Endothelial cell of umbilical vein (primary cell): ENCODE measurements at regions not wholly inside any gene's neighbourhood (a gene's known extent, or its start where the extent isn't known, plus 50 kb on each side); places are given as distances from the start of the nearest gene placed in this dataset.

ENCODE experiments used
- BruUV-seq: library from RNA; stranded (reverse); fragments of 400-500 nt; replicated peaks from 2 replicates; lab custom pipeline; 2021; lab: Mats Ljungman, UMichigan
- CTCF ChIA-PET: fragments of 300-600, 350-600 bp; sonication (Branson Sonifier 250); formaldehyde crosslinking; loops from one replicate; lab custom pipeline; 2021; ENCODE audit warnings: antibody characterized with exemption, inconsistent platforms; lab: Charles Lee
- POLR2A ChIA-PET: fragments of 300-600, 350-600 bp; sonication (Branson Sonifier 250); formaldehyde crosslinking; loops from one replicate; lab custom pipeline; 2021; ENCODE audit warnings: antibody characterized with exemption, inconsistent platforms; lab: Charles Lee
- DNase-seq: peaks from one replicate; pipeline ENCODE4 v3.0.0-alpha.2; 2011; ENCODE audit warnings: low read depth, low spot score
- FAIRE-seq: peaks from 2 replicates; lab custom pipeline; 2011; peaks lifted over from hg19 to GRCh38; lab: Jason Lieb, UNC
- H2AFZ ChIP-seq: 2 replicates; pipeline ENCODE4 v1.6.0; 2012; ENCODE audit warnings: low read depth, low read length, control low read depth, inconsistent platforms
- H3K27ac ChIP-seq: 2 replicates; pipeline ENCODE4 v1.5.1; 2011; ENCODE audit warnings: low read depth, mild to moderate bottlenecking, control low read depth, low read length, moderate library complexity; ENCODE audit not compliant: insufficient read depth
- H3K27me3 ChIP-seq, 2 experiments: 2 replicates each; pipeline versions ENCODE4 v1.6.0 to v1.6.1; 2011; ENCODE audit warnings: low read length in 2 of 2, mixed read lengths in 1 of 2; ENCODE audit not compliant: control insufficient read depth in 2 of 2, insufficient read depth in 2 of 2
- H3K36me3 ChIP-seq, 2 experiments: 2 replicates in 1 of 2; 3 replicates in 1 of 2; pipeline ENCODE4 v1.5.1; 2011; ENCODE audit warnings: low read length in 2 of 2, mild to moderate bottlenecking in 1 of 2, moderate library complexity in 1 of 2; ENCODE audit not compliant: control insufficient read depth in 2 of 2, insufficient read depth in 2 of 2; ENCODE audit errors: extremely low read depth in 1 of 2
- H3K4me1 ChIP-seq: 3 replicates; pipeline ENCODE4 v1.5.1; 2011; ENCODE audit warnings: mild to moderate bottlenecking, low read length; ENCODE audit not compliant: control insufficient read depth, insufficient read depth; ENCODE audit errors: extremely low read depth
- H3K4me2 ChIP-seq: 2 replicates; pipeline ENCODE4 v1.6.1; 2011; ENCODE audit warnings: low read length, control low read depth, mixed read lengths; ENCODE audit not compliant: insufficient read depth
- H3K4me3 ChIP-seq, 3 experiments: fragments of 200-600 bp in 1 of 3; sonication (generic), shearing (Covaris generic) in 1 of 3; replicated peaks in 1 of 3; 2 replicates each; pipeline ENCODE4 v1.5.1; 2011 to 2016; ENCODE audit warnings: control low read depth in 3 of 3, low read length in 3 of 3, mild to moderate bottlenecking in 2 of 3, inconsistent platforms in 1 of 3, low read depth in 1 of 3, moderate library complexity in 1 of 3; ENCODE audit not compliant: insufficient read depth in 1 of 3
- H3K79me2 ChIP-seq: 2 replicates; pipeline ENCODE4 v1.6.0; 2012; ENCODE audit warnings: low read length, inconsistent platforms; ENCODE audit not compliant: control insufficient read depth, insufficient read depth
- H3K9ac ChIP-seq: replicated peaks from 2 replicates; pipeline ENCODE3; 2011; ENCODE audit warnings: low read length, control low read depth; ENCODE audit not compliant: insufficient read depth; ENCODE audit errors: extremely low read depth
- H3K9me1 ChIP-seq: replicated peaks from 3 replicates; pipeline ENCODE4 v1.6.0; 2011; ENCODE audit warnings: mild to moderate bottlenecking, low read length; ENCODE audit not compliant: control insufficient read depth, insufficient read depth; ENCODE audit errors: extremely low read depth
- H3K9me3 ChIP-seq: replicated peaks from 2 replicates; pipeline ENCODE4 v1.5.1; 2012; ENCODE audit warnings: low read length, inconsistent platforms; ENCODE audit not compliant: control insufficient read depth, insufficient read depth
- H4K20me1 ChIP-seq: replicated peaks from 2 replicates; pipeline ENCODE3; 2011; ENCODE audit warnings: mild to moderate bottlenecking, low read length; ENCODE audit not compliant: control insufficient read depth, insufficient read depth; ENCODE audit errors: extremely low read depth
- EZH2 ChIP-seq: IDR thresholded peaks from 2 replicates; pipeline ENCODE4 v1.6.1; 2012; ENCODE audit warnings: borderline replicate concordance, low read depth, mild to moderate bottlenecking, moderate library complexity, low read length, inconsistent platforms; ENCODE audit not compliant: severe bottlenecking
- GATA2 ChIP-seq: IDR thresholded peaks from 2 replicates; pipeline ENCODE4 v1.7.0; 2011; ENCODE audit warnings: low read depth, mild to moderate bottlenecking, moderate library complexity, mixed read lengths, low read length; ENCODE audit not compliant: insufficient read length, insufficient read depth
- JUN ChIP-seq: IDR thresholded peaks from 2 replicates; pipeline ENCODE4 v1.6.1; 2011; ENCODE audit warnings: borderline replicate concordance, low read depth; ENCODE audit not compliant: insufficient read length, insufficient read depth
- MYC ChIP-seq: IDR thresholded peaks from one replicate; pipeline ENCODE4 v1.6.1; 2011; ENCODE audit warnings: mild to moderate bottlenecking, low read depth, low read length
- POLR2A ChIP-seq: IDR thresholded peaks from 2 replicates; pipeline ENCODE4 v1.6.1; 2012; ENCODE audit warnings: low read depth, mild to moderate bottlenecking, control low read depth, low read length
- POLR2AphosphoS5 ChIP-seq: IDR thresholded peaks from 2 replicates; pipeline ENCODE4 v1.6.1; 2012; ENCODE audit warnings: low read depth, mild to moderate bottlenecking, control low read depth, low read length, moderate library complexity; ENCODE audit not compliant: insufficient read depth
- dilution Hi-C: fragments of 300-500 bp; cut with MboI; formaldehyde crosslinking; loops from one replicate; pipeline ENCODE4 v1.15.0; 2019; ENCODE audit warnings: low sequenced_read_pairs; ENCODE audit not compliant: extremely low pct_ligation_motif_present
- intact Hi-C: fragments of 100-400 bp; cut with micrococcal nuclease; formaldehyde crosslinking; loops from one replicate; pipeline ENCODE4 v1.10.0; 2022
- TF ChIP-seq, protein P1 (sequence below): IDR thresholded peaks from 2 replicates; pipeline ENCODE4 v1.6.1; 2011; ENCODE audit not compliant: insufficient read depth, insufficient read length
- TF ChIP-seq, protein P2 (sequence below), 2 donors: IDR thresholded peaks; 1 replicate in 1 of 2; 2 replicates in 1 of 2; pipeline ENCODE4 v1.5.1; 2011; ENCODE audit warnings: low read length in 2 of 2, mild to moderate bottlenecking in 2 of 2, moderate library complexity in 2 of 2, control low read depth in 1 of 2, inconsistent platforms in 1 of 2, low read depth in 1 of 2; ENCODE audit not compliant: insufficient read depth in 1 of 2; ENCODE audit errors: extremely low read depth in 1 of 2

DNA sequence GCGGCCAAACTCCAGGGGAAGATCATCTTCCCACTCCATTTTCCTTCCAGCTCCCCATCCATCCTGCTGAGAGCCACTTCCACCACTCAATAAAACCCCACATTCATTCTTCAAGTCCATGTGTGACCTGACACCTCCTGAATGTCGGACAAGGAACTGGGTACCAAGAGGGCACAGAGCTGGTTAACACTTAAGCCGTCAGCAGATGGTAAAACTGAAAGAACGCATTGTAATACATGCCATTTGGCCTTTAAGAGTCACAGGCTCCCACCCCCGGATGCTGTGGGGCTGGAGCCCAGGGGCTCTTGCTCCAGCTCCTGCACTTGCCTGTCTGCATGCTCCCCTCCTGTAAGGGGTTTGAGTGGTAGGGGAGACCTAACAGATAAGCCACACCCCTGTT is 753.9 kb downstream of the COL12A1 start:
- no peaks in the 10 kb centered on the region for H3K79me2 ChIP-seq
- H3K9me1 ChIP-seq = no peaks in the 10 kb centered on the region
- no peaks in the 10 kb centered on the region for H3K4me1 ChIP-seq
- H3K4me3 ChIP-seq = no peak overlapping the region
- no peak overlapping the region for H3K9ac ChIP-seq
- H4K20me1 ChIP-seq = no peaks in the 10 kb centered on the region
- intact Hi-C loops (no loop called here), dilution Hi-C loops (no loop called here)
- DNase-seq (no peak), FAIRE-seq (no peak)
- ChIA-PET CTCF (interaction anchor here (2.2 kb wide), 1 partner anchor 10 kb away, joined by 9 read pairs; no protein-coding TSS in a partner anchor), POLR2A (no interaction called here)
- no peaks in the 10 kb centered on the region for H3K27me3 ChIP-seq
- H3K9me3 ChIP-seq = no peaks in the 10 kb centered on the region
- no peak overlapping the region for H3K27ac ChIP-seq
- TF ChIP-seq GATA2 (no peak), JUN (no peak), EZH2 (no peak)
- no peaks in the 10 kb centered on the region for H3K36me3 ChIP-seq
- H2AFZ ChIP-seq = no peak overlapping the region
- H3K4me2 ChIP-seq = no peak overlapping the region
- BruUV-seq = no TSS peak

DNA sequence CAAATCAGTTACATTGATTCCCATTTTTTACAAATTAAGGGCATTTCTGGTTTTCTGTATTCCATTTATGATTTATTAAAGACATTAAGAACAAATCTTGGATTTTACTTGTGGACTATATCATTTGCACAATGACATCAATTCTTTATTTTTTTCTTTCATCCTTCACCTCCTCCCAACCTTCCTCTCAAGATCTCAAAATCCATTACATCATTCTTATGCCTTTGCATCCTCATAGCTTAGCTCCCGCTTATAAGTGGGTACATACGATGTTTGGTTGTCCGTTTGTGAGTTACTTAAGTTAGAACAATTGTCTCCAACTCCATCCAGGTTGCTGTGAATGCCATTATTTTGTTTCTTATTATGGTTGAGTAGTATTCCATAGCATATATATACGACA is 752.8 kb downstream of the CD109 start:
- Histone ChIP-seq H3K27me3 (no peaks in the 10 kb centered on the region), H3K9me3 (no peaks in the 10 kb centered on the region), H2AFZ (no peak overlapping the region), H4K20me1 (no peaks in the 10 kb centered on the region), H3K36me3 (no peaks in the 10 kb centered on the region), H3K27ac (no peak overlapping the region), H3K4me2 (no peak overlapping the region), H3K9me1 (no peaks in the 10 kb centered on the region), H3K4me3 (no peak overlapping the region), H3K79me2 (no peaks in the 10 kb centered on the region), H3K4me1 (no peaks in the 10 kb centered on the region), H3K9ac (no peak overlapping the region)
- no peak for FAIRE-seq
- TF ChIP-seq JUN (no peak), GATA2 (no peak), EZH2 (no peak), MYC (no peak), POLR2AphosphoS5 (no peak), POLR2A (no peak)
- TF ChIP-seq, protein P1, sequence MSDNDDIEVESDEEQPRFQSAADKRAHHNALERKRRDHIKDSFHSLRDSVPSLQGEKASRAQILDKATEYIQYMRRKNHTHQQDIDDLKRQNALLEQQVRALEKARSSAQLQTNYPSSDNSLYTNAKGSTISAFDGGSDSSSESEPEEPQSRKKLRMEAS = no peak
- TF ChIP-seq, protein P2, sequence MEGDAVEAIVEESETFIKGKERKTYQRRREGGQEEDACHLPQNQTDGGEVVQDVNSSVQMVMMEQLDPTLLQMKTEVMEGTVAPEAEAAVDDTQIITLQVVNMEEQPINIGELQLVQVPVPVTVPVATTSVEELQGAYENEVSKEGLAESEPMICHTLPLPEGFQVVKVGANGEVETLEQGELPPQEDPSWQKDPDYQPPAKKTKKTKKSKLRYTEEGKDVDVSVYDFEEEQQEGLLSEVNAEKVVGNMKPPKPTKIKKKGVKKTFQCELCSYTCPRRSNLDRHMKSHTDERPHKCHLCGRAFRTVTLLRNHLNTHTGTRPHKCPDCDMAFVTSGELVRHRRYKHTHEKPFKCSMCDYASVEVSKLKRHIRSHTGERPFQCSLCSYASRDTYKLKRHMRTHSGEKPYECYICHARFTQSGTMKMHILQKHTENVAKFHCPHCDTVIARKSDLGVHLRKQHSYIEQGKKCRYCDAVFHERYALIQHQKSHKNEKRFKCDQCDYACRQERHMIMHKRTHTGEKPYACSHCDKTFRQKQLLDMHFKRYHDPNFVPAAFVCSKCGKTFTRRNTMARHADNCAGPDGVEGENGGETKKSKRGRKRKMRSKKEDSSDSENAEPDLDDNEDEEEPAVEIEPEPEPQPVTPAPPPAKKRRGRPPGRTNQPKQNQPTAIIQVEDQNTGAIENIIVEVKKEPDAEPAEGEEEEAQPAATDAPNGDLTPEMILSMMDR (IDR thresholded peaks at IDR 0.05; ENCODE audit: extremely low read depth in 1 of 2, insufficient read depth in 1 of 2, low read depth in 1 of 2, low read length in 2 of 2) = no peak
- POLR2A ChIA-PET = no interaction called here
- intact Hi-C loops = no loop called here
- dilution Hi-C loops = no loop called here
- DNase-seq = no peak
- CTCF ChIA-PET = no interaction called here
- no TSS peak for BruUV-seq
